Hippocampal formation (tissue), 2 donors: ENCODE measurements at regions not wholly inside any gene's neighbourhood (a gene's known extent, or its start where the extent isn't known, plus 50 kb on each side); places are given as distances from the start of the nearest gene placed in this dataset.
"Not testable (repeated sequence)": the region's sequence is repeated elsewhere in the genome, so short reads cannot be mapped to it uniquely, and the experiment has no call there.

Experiments used
- DNase-seq, 2 donors: peaks; one replicate each; lab custom pipeline; 2025; lab: John Stamatoyannopoulos, UW

DNA sequence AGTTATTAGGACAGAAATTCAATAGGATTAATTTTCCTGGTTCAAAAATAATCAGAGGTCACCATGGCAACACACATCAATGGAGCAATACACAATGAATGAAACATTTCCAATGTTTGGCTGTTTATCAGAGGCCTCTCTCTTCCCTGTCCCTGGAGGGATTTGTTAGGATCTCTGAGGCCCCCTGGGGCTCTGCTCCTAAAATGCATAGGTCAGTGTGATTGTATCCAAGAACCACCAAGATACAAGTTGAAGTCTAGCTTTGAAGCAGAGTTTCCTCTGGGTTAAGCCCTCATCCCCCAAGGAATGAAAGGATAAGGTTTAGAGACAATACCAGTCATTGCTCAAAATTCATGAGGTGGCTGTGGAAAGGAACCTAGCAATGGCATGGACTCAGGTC is 561.2 kb upstream of the C16orf82 start:
- DNase-seq = no peak

GRCh38 chr16:26508946-26509345 is 557.8 kb upstream of the C16orf82 start:
- DNase-seq = not testable (repeated sequence)

GRCh38 chr16:26510924-26511323 is 555.8 kb upstream of the C16orf82 start:
- no peak for DNase-seq

GRCh38 chr16:26511463-26511862 is 555.3 kb upstream of the C16orf82 start:
- no peak for DNase-seq

DNA sequence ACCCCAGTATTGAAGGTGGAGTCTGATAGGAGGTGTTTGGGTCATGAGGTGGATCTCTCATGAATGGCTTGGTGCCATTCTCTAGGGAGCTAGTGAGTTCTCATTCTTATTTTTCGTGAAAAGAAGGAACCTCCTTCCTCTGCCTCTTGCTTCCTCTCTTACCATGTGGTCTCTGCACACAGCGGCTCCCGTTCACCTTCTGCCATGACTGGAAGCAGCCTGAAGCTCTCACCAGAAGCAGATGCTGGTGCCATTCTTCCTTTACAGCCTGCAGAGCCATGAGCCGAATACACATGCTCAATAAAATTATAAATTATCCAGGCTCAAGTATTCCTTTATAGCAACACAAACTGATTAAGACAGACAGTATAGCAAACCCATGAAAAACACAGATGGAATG is 545.1 kb upstream of the C16orf82 start:
- DNase-seq = no peak

GRCh38 chr16:26524281-26524680 is 542.4 kb upstream of the C16orf82 start:
- no peak for DNase-seq

DNA sequence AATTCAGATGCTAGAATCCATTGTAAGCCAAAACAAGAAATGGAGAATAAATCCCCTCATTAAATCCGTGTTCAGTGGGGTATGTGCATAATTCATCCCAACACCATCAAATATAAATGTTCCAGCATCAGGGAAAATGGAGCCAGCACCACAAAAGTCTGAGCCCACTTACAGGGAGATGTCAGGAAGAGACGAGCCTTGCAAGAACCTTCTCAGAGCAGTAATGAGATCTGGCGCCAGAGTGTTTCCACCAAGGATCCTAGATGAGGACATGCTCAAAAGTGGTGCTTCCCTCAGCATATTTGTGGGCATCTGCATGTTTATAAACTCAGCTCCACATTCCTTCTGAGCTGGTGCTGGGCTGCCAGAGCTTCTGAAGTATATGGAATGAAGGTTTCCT is 541.9 kb upstream of the C16orf82 start:
- no peak for DNase-seq

- DNase-seq = no peak
These were observed 540.9 kb upstream of the C16orf82 start for GRCh38 chr16:26525856-26526255.

DNA sequence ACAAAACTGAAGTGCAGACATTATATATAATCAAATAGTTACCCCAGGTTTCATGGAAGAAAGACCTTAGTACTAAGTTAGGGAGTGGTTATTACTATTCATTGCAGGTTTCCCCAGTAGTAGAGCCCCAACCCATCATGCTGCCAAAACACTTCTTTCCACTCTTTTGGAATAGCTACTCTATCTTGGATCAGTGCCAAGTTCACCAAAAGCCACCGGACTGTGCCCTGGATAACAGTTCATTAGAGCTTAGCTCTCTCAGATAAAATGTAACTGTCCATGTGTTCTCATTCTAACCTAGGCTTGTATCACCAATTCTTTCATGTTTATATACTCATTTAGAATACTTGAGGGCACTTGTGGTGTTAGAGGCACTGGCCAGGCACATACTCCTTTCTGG is 540.1 kb upstream of the C16orf82 start:
- DNase-seq = no peak

DNA sequence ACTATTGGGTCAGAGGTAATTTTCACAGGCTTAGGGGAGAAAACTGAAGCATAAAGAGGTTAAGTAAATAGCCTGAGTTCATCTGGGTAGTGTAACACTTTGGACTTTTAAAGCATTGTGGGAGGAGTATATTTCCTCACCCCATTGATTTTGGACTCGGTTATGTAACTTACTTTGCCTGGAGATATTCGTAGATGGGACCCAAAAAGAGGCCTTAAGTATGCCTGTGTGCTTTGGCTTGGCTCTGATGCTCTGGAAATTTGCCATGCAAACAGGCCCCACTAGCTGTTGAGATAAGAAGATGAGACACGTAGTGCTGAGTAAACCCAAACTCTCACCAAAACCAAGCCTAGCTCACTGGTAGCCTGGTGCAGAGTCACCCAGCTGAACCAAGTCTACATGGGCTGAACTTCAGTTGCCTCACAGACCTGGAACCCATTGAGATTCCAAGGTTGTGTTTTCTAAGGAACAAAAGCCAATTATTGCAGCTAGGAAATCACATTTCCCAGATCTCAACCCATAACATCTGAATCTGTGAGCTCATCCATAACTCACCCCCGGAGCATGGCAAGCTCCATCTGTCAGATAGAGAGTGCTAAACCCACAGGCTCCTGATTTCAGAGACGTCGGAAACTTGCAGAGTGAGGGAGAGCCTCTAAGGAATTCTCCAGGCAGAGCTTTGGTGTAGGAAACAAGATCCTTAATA is 536.0 kb upstream of the C16orf82 start:
- DNase-seq = peak in 1 of 2 donors; percentile 37

GRCh38 chr16:26531290-26531730 is 535.4 kb upstream of the C16orf82 start:
- no peak for DNase-seq

- DNase-seq = peak in 1 of 2 donors; percentile 2
These were observed 534.3 kb upstream of the C16orf82 start for GRCh38 chr16:26532456-26532855.

- DNase-seq = no peak
These were observed 524.5 kb upstream of the C16orf82 start for GRCh38 chr16:26542198-26542597.

- no peak for DNase-seq
These were observed 520.2 kb upstream of the C16orf82 start for GRCh38 chr16:26546573-26546972.

GRCh38 chr16:26547681-26548080 is 519.0 kb upstream of the C16orf82 start:
- DNase-seq = no peak

GRCh38 chr16:26550111-26550610 is 516.6 kb upstream of the C16orf82 start:
- no peak for DNase-seq

GRCh38 chr16:26554030-26554429 is 512.7 kb upstream of the C16orf82 start:
- DNase-seq = no peak

GRCh38 chr16:26561303-26561702 is 505.4 kb upstream of the C16orf82 start:
- no peak for DNase-seq

DNA sequence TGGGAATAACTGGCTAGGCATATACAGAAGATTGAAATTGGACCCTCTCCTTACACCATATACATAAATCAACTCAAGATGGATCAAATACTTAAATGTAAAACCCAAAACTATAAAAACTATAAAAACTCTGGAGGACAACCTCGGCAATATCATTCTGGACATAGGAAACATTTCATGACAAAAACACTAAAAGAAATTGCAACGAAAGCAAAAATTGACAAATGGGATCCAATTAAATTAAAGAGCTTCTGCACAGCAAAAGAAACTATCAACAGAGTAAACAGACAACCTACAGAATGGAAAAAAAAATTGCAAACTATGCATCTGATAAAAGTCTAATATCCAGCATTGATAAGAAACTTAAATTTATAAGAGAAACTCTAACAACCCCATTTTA is 503.7 kb upstream of the C16orf82 start:
- no peak for DNase-seq

DNA sequence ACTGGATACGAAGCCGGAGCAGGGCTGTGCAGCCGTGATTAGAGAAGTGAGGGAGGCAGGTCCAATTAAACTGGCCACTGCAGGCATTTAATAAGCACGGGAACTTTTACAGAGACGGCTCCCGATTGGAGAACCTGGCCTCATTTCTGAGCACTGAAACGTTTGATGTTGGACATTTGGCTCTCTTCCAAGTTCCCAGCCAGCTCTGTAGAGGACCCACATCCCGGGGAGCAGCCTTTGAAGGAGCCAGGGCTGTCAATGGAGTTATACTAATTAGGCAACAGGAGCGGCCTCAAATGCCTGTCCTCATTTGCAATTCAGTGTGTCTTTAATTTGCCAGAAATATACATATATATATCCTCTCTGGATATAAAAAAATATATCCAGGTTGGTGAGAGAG is 499.4 kb upstream of the C16orf82 start:
- DNase-seq = no peak

- DNase-seq = peak in 1 of 2 donors; percentile 16
These were observed 496.9 kb upstream of the C16orf82 start for GRCh38 chr16:26569793-26570192.

DNA sequence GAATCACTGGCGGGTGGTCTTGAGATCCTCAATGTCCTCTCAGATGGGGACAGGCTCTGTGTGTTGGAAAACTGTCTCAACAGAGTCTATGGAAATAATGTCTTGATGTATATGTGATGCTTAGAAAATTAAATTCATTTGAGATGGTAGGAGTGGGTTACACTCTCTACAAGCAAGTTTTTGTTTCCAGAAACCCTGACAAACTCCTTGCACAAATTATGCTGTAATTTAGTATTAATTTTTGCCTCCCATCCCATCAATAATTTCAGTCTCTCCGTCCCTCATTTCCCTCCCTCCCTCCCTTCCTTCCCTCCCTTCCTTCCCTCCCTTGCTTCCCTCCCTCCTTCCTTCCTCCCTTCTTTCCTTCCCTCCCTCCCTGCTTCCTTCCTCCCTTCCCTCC is 488.0 kb upstream of the C16orf82 start:
- no peak for DNase-seq

GRCh38 chr16:26583803-26584202 is 482.9 kb upstream of the C16orf82 start:
- no peak for DNase-seq

DNA sequence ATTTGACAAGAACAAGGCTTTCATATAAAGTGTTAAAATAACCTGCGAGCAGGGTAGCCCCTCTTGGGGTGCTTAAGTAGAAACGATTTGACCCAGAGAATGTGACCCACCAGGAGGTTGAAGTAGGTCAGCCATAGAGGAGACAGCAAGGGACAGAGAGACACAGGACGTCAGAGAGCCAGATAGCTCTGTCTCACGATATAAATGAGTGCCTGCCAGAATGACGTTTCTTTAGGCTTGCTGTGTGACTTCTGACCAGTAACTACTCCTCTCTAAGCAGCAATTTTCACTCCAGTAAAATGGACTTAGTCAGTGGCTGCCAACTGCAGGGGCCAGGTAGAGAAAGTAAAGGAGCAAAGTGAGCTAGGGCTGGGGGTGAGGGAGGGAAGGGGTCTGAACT is 473.0 kb upstream of the C16orf82 start:
- DNase-seq = no peak
